Trophoblast cell (in vitro differentiated cells and primary cell): ENCODE measurements at regions not wholly inside any gene's neighbourhood (a gene's known extent, or its start where the extent isn't known, plus 50 kb on each side); places are given as distances from the start of the nearest gene placed in this dataset.
"Not testable (repeated sequence)": the region's sequence is repeated elsewhere in the genome, so short reads cannot be mapped to it uniquely, and the experiment has no call there.

Experiments used
- DNase-seq, 2 donors: peaks; one replicate each; pipeline ENCODE4 v3.0.0-alpha.2; 2016
- H2AFZ ChIP-seq: 2 replicates; pipeline ENCODE4 v1.6.1; 2013; ENCODE audit warnings: low read length, moderate library complexity, mild to moderate bottlenecking; ENCODE audit not compliant: insufficient read depth, poor library complexity
- H2AK5ac ChIP-seq: 2 replicates; pipeline ENCODE4 v1.6.1; 2013; ENCODE audit warnings: mild to moderate bottlenecking, low read length
- H2BK120ac ChIP-seq: 2 replicates; pipeline ENCODE4 v1.6.1; 2013; ENCODE audit warnings: low read length, mild to moderate bottlenecking, moderate library complexity; ENCODE audit not compliant: insufficient read depth, poor library complexity
- H2BK12ac ChIP-seq: 2 replicates; pipeline ENCODE4 v1.6.1; 2013; ENCODE audit warnings: mild to moderate bottlenecking, low read length, moderate library complexity
- H2BK5ac ChIP-seq: 2 replicates; pipeline ENCODE4 v1.6.1; 2013; ENCODE audit warnings: low read length, low read depth, moderate library complexity, mild to moderate bottlenecking; ENCODE audit not compliant: poor library complexity
- H3K14ac ChIP-seq: 2 replicates; pipeline ENCODE4 v1.6.1; 2013; ENCODE audit warnings: mild to moderate bottlenecking, low read length
- H3K18ac ChIP-seq: 2 replicates; pipeline ENCODE4 v1.6.1; 2013; ENCODE audit warnings: mild to moderate bottlenecking, low read length
- H3K23ac ChIP-seq: 2 replicates; pipeline ENCODE4 v1.6.1; 2013; ENCODE audit warnings: low read length
- H3K27ac ChIP-seq: 2 replicates; pipeline ENCODE4 v1.5.1; 2013; ENCODE audit warnings: low read depth, mild to moderate bottlenecking, inconsistent platforms, low read length, moderate library complexity
- H3K27me3 ChIP-seq: 2 replicates; pipeline ENCODE4 v1.6.1; 2013; ENCODE audit warnings: inconsistent platforms, mild to moderate bottlenecking, low read length, moderate library complexity; ENCODE audit not compliant: insufficient read depth
- H3K36me3 ChIP-seq, 2 experiments: 1 replicate in 1 of 2; 2 replicates in 1 of 2; pipeline ENCODE4 v1.6.1; 2013; ENCODE audit warnings: low read length in 2 of 2, mild to moderate bottlenecking in 2 of 2, moderate library complexity in 1 of 2; ENCODE audit not compliant: insufficient read depth in 2 of 2, control insufficient read depth in 1 of 2
- H3K4ac ChIP-seq: 2 replicates; pipeline ENCODE4 v1.6.1; 2013; ENCODE audit warnings: low read depth, mild to moderate bottlenecking, low read length, moderate library complexity
- H3K4me1 ChIP-seq, 2 experiments: 1 replicate in 1 of 2; 2 replicates in 1 of 2; pipeline ENCODE4 v1.6.1; 2013; ENCODE audit warnings: low read length in 2 of 2, mild to moderate bottlenecking in 2 of 2, moderate library complexity in 1 of 2; ENCODE audit not compliant: insufficient read depth in 2 of 2, control insufficient read depth in 1 of 2
- H3K4me2 ChIP-seq: 2 replicates; pipeline ENCODE4 v1.6.1; 2013; ENCODE audit warnings: inconsistent platforms, mild to moderate bottlenecking, low read length, moderate library complexity
- H3K4me3 ChIP-seq: 2 replicates; pipeline ENCODE4 v1.5.1; 2013; ENCODE audit warnings: mild to moderate bottlenecking, low read depth, low read length, inconsistent platforms
- H3K79me1 ChIP-seq: one replicate; pipeline ENCODE4 v1.6.1; 2013; ENCODE audit warnings: low read length
- H3K79me2 ChIP-seq: 2 replicates; pipeline ENCODE4 v1.6.1; 2013; ENCODE audit warnings: low read length, mild to moderate bottlenecking; ENCODE audit not compliant: control insufficient read depth, insufficient read depth, poor library complexity
- H3K9ac ChIP-seq: 2 replicates; pipeline ENCODE4 v1.6.1; 2013; ENCODE audit warnings: mild to moderate bottlenecking, low read length
- H3K9me3 ChIP-seq: 2 replicates; pipeline ENCODE4 v1.6.1; 2013; ENCODE audit warnings: low read depth, mild to moderate bottlenecking, control low read depth, inconsistent platforms, low read length; ENCODE audit not compliant: insufficient read depth
- H4K12ac ChIP-seq: 2 replicates; pipeline ENCODE4 v1.6.1; 2013; ENCODE audit warnings: low read depth, mild to moderate bottlenecking, low read length, moderate library complexity
- H4K8ac ChIP-seq: 2 replicates; pipeline ENCODE4 v1.6.1; 2013; ENCODE audit warnings: low read depth, mild to moderate bottlenecking, low read length, moderate library complexity
- H4K91ac ChIP-seq: one replicate; pipeline ENCODE4 v1.6.1; 2013; ENCODE audit warnings: low read depth, mild to moderate bottlenecking, low read length, moderate library complexity
- WGBS: extraction: QIAGEN DNeasy Blood & Tissue Kit; methylation state at CpG from one replicate; pipeline ENCODE4 v1.1.7; 2013; ENCODE audit warnings: missing lambda C conversion rate; ENCODE audit not compliant: insufficient read length, insufficient coverage; ENCODE audit errors: extremely low coverage; 5-methylcytosine and 5-hydroxymethylcytosine counted together

DNA sequence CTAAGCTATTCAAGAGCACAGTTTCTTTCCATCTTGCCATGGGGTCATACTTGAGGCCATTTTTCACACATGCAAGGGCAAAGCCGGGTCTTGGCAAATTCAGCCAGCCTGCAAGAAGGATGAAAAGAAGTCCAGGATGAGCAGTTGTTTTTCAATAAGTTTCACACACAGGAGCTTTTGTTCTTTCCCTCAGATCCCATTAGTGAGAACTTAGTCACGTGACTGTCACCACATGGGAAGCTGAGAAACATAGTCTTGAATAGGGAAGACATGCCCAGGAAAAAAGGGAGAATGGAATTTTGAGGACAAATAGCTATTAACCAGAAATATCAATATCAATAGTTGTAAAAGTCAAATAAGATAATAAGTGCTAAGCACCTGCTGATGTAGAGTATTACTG is 137.7 kb downstream of the AHR start:
- Histone ChIP-seq H4K12ac (no peak overlapping the region), H2AFZ (no peak overlapping the region), H3K4me1 (no peaks in the 10 kb centered on the region), H3K36me3 (no peaks in the 10 kb centered on the region), H3K27me3 (no peaks in the 10 kb centered on the region), H2BK5ac (no peak overlapping the region), H3K9ac (no peak overlapping the region), H4K8ac (no peak overlapping the region), H4K91ac (no peak overlapping the region), H3K9me3 (peaks cover 3% of the 10 kb centered on the region), H3K14ac (no peak overlapping the region), H3K23ac (no peak overlapping the region), H3K27ac (no peak overlapping the region), H2BK120ac (no peak overlapping the region), H3K4me3 (no peak overlapping the region), H2BK12ac (no peak overlapping the region), H3K4ac (no peak overlapping the region), H3K79me2 (no peaks in the 10 kb centered on the region), H2AK5ac (no peak overlapping the region), H3K4me2 (no peak overlapping the region), H3K18ac (no peak overlapping the region), H3K79me1 (no peaks in the 10 kb centered on the region)
- no peak for DNase-seq
- WGBS, result no CpG with 5 or more reads among the region's 2 CpGs

DNA sequence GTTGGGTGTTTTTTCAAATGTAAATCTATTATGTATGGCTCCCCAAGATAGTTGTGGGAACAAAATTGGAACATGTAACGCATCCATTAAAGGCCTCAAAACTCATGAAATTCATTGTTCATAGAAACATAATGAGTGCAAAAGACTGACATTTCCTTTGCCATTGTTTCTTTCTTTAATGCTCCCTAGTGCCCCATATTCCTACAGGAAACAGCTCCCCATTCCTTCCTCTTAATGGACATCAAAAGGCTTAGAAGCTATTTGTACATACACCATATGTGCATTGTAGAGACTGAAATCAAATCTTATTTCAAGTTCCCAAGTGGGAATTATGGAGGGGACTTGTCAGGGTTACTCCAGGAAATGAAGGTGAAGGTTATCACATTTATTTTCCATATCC is 139.1 kb downstream of the AHR start:
- WGBS, result no CpG with 5 or more reads among the region's 1 CpG
- Histone ChIP-seq H3K27me3 (no peaks in the 10 kb centered on the region), H4K12ac (no peak overlapping the region)

DNA sequence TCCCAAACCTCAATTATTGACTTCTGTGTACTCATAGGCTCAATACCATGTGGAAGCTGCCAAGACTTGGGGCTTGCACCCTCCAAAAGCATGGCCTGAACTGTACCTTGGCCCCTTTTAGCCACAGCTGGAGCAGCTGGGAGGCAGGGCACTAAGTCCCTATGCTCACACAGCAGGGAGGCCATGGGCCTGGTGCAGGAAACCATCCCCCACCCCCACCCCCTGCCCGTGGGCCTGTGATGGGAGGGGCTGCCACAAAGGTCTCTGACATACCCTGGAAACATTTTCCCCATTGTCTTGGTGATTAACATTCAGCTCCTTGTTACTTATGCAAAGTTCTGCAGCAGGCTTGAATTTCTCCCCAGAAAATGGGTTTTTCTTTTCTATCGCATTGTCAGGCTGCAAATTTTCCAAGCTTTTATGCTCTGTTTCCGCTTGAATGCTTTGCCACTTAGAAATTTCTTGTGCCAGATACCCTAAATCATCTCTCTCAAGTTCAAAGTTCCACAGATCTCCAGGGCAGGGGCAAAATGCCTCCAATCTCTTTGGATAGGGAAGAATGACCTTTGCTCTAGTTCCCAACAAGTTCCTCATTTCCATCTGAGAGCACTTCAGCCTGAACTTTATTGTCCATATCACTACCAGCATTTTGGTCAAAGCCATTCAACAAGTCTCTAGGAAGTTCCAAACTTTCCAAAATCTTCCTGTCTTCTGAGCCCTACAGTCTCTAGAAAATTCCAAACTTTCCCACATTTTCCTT is 141.8 kb downstream of the AHR start:
- not testable (repeated sequence) for H3K4ac ChIP-seq, H3K4me1 ChIP-seq, H3K27me3 ChIP-seq, H3K14ac ChIP-seq, H4K12ac ChIP-seq, H4K8ac ChIP-seq, DNase-seq, H2BK5ac ChIP-seq, H3K79me1 ChIP-seq, H3K4me2 ChIP-seq, H3K79me2 ChIP-seq, H2BK120ac ChIP-seq, H2BK12ac ChIP-seq, H3K23ac ChIP-seq, H3K4me3 ChIP-seq, H3K9me3 ChIP-seq, H2AK5ac ChIP-seq, H3K18ac ChIP-seq, H3K36me3 ChIP-seq, H3K27ac ChIP-seq, H3K9ac ChIP-seq, H2AFZ ChIP-seq, H4K91ac ChIP-seq
- no CpG with 5 or more reads among the region's 3 CpGs for WGBS

More for the DNA sequence above, 139.1 kb downstream of the AHR start:
- Histone ChIP-seq H3K4me1 (no peaks in the 10 kb centered on the region), H3K14ac (no peak overlapping the region), H3K4me2 (no peak overlapping the region), H3K23ac (no peak overlapping the region), H3K36me3 (no peaks in the 10 kb centered on the region), H2BK120ac (no peak overlapping the region), H3K4me3 (no peak overlapping the region), H3K27ac (no peak overlapping the region), H3K79me2 (no peaks in the 10 kb centered on the region), H4K8ac (no peak overlapping the region), H2AK5ac (no peak overlapping the region), H3K9ac (no peak overlapping the region), H3K4ac (no peak overlapping the region), H2AFZ (no peak overlapping the region), H2BK5ac (no peak overlapping the region), H2BK12ac (no peak overlapping the region), H3K18ac (no peak overlapping the region), H3K9me3 (peaks cover 3% of the 10 kb centered on the region), H4K91ac (no peak overlapping the region), H3K79me1 (no peaks in the 10 kb centered on the region)
- no peak for DNase-seq

DNA sequence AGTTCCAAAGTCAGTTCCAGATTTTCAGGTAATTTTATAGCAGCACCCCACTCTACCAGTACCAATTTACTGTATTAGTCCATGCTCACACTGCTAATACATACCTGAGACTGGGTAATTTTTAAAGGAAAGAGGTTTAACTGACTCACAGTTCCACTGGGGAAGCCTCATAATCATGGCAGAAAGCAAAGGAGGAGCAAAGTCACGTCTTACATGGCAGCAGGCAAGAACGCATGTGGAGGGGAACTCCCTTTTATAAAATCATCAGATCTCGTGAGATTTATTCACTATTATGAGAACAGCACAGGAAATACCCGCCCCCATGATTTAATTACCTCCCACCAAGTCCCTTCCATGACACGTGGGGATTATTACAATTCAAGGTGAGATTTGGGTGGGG is 142.4 kb downstream of the AHR start:
- WGBS, result no CpG with 5 or more reads among the region's 5 CpGs
- H3K4ac ChIP-seq, result no peak overlapping the region
- no peaks in the 10 kb centered on the region for H3K36me3 ChIP-seq
- peaks cover 3% of the 10 kb centered on the region for H3K9me3 ChIP-seq
- H3K4me1 ChIP-seq, result no peaks in the 10 kb centered on the region
- no peak overlapping the region for H3K9ac ChIP-seq
- H3K23ac ChIP-seq, result no peak overlapping the region
- no peak overlapping the region for H2BK120ac ChIP-seq
- no peaks in the 10 kb centered on the region for H3K79me1 ChIP-seq
- H3K18ac ChIP-seq, result no peak overlapping the region
- no peak overlapping the region for H2BK5ac ChIP-seq
- no peaks in the 10 kb centered on the region for H3K79me2 ChIP-seq
- H4K12ac ChIP-seq, result no peak overlapping the region
- DNase-seq, result no peak
- H2BK12ac ChIP-seq, result no peak overlapping the region
- no peak overlapping the region for H2AFZ ChIP-seq
- no peak overlapping the region for H3K27ac ChIP-seq
- no peak overlapping the region for H3K4me2 ChIP-seq
- H3K4me3 ChIP-seq, result no peak overlapping the region
- no peak overlapping the region for H4K8ac ChIP-seq
- H2AK5ac ChIP-seq, result no peak overlapping the region
- no peaks in the 10 kb centered on the region for H3K27me3 ChIP-seq
- H4K91ac ChIP-seq, result no peak overlapping the region
- no peak overlapping the region for H3K14ac ChIP-seq
